HG03565 (cell line): ENCODE measurements at regions not wholly inside any gene's neighbourhood (a gene's known extent, or its start where the extent isn't known, plus 50 kb on each side); places are given as distances from the start of the nearest gene placed in this dataset.
"Not testable (repeated sequence)": the region's sequence is repeated elsewhere in the genome, so short reads cannot be mapped to it uniquely, and the experiment has no call there.

Experiments
- ATAC-seq: cut with Tn5 transposase; IDR thresholded peaks from one replicate; pipeline ENCODE4 v1.9.1; 2021; ENCODE audit warnings: mild to moderate bottlenecking, moderate library complexity; ENCODE audit not compliant: unreplicated experiment

DNA sequence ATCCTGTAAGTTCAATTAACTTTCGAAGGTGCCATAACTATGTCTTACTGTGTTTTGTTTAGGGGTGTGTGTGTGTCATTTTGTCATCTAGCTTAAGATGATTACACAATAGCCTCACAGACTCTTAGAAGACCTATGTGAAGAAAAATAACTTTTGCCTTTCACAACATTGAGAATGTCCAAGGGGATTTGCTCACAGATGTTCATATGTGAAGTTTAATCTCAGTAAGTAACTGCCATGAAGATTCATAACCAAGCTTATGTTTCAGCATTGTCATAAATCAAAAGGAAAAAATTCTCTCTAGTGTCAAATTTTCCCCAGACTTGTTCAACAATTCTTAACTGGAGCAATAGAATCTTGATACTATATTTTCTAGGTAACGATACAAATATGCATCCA lies 226.1 kb upstream of the PRKD1 start:
- no peak for ATAC-seq

DNA sequence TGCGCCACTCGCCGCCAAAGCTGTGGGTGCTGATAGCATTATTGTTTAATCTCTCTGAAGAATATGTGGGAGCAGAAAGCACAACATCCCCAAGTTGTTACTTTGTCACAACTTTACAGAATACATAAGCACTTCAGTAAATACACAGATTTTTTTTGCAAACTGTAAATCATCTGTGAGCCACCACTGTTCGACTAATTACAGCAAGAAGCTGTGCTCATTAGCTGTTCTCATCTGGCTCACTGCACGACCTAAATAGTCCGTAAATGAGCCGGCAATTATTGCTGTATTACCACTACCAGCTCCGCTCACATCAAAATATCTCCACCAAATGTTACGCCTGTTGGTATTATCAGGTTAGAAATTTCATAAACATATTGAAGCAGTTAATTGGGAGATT lies 228.9 kb upstream of the PRKD1 start:
- ATAC-seq: no peak

DNA sequence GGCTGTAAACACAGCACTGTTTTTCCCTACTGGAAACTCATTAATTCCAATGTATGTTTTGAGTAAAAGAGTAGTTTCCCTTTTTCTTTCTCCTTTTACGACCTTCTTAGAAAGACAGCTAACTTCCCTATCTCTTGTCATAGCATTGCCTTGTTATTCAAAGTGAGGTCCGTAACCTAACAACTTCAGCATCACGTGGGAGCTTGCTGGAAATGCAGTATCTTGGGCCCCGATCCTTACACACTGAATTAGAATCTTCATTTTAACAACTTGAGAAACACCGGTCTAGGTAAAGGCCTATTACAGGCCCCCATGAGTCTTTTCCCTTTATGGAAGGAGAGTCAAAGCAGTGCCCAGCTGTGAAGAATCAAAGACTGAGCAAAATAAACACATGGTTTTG lies 230.7 kb upstream of the PRKD1 start:
- ATAC-seq: no peak

DNA sequence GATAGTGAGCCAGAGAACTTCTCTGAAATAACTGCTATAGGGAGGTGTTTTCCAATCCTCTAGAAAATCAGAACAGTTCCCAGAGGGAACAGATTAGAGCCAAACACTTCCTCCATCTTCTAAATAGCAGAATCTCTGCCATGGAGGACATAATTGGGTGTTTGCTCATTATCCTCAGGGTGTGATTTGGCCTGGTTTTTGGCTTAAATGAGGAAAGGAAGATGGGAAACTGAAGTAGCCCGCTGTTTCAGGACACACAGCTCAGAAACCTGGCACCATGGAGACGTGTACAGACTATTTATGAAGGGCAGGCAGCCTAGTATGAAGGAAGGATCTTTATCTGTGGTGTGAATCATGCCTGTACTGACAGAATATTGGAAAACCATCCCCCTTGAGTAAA lies 231.7 kb upstream of the PRKD1 start:
- no peak for ATAC-seq

DNA sequence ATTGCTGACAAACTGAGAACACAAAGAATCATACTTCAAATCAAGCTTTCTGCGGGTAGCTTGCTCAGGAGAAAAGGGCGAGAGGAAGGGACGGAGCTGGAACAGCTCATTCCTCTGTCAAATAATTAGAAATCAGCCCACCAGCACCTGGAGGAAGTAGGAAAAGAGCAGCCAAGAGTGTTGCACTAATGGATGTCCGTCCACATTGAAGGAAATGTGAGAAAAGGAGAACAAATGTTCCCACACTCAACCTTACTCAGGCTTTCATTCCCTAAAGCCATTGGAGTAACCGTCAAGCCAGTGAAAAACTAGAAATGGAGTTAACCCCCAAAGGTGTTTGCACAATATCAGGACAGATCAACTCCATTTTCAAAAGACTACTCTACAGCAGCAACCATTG lies 233.0 kb upstream of the PRKD1 start:
- no peak for ATAC-seq

DNA sequence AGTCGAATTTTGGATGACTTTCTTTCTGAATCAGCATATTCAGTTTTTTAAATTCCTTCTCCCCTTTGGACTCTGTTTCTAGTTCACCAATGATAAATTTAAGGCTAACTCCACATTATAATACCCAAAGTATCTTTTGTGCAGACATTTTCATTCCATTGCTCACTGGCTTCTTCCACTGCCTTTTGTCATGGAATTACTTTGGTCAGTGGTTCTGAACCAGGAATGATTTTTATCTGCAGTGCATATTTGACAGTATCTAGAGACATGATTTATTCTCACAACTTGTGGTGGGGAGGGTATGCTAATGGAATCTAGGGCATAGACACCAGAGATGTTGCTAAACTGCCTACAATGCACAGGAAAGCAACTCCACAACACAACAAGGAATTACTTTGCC lies 234.4 kb upstream of the PRKD1 start:
- ATAC-seq: no peak

DNA sequence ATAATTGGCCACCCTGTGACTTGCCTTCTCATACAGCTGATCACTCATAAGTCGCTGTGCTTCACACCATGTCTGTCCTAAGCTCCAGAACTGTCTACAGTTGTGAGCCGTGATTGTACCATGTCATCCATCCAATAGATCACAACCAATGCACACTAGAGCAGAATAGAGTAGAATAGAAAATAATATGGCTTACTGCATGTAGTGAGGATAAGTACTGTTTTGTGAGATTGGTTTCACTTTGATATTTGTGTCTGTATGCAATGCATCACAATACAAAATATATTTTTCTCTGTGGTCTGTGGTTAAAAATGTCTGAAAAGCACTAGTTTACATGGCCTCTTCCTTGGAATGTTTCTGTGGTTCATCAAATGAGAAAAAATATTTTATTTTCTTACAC lies 237.6 kb upstream of the PRKD1 start:
- ATAC-seq: no peak

DNA sequence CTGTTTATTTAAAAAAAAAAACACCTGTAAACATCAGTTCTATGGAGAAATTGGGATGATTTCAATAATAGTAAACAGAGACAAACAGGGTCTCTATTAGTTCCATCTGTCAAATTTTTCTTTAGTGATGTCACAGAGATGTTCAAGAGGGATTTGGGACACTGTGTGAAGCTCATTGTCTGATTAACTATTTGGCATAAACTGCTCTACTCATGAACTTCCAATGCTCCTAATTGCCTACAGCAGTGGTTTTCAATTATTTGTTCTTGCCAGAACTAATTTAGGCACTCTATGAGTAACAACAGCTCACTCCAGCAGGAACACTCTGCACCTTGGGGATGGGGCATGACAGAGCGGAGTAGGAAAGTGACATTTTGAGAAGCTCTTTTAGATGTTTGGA lies 250.1 kb upstream of the PRKD1 start:
- ATAC-seq: no peak

DNA sequence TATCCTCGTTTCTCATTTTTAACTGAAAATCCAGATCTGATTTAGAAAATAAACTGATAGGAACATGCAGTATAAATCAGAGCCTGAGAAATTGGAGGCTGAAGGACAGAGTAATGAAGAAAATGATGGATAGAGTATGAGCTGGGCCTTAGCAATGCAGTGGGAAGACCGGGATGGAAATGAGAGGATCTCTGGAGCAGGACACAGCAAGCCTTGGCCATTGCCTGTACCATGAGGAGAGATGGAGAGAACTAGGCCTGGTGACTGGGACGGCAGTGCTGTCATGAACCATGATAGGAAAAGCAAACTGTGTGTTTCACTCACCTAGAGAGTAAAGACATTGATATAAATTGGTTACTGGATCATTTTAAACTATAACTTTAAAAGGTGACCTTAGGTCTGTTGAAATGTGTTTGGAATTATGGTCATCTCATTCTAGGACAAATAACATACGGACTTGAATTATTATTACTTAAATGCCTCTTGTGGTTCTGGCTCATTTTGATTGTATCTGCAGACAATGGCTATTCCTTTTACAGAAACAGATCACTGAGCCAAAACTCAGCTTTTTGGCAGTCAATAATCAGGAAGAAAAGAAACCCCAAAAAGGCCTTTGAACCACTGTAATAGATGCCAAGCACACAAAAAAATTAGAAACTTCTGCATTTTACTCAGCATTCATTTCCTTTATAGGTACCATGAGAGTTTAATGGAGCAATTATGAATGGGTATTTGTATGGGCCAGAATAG lies 251.9 kb upstream of the PRKD1 start:
- no peak for ATAC-seq

DNA sequence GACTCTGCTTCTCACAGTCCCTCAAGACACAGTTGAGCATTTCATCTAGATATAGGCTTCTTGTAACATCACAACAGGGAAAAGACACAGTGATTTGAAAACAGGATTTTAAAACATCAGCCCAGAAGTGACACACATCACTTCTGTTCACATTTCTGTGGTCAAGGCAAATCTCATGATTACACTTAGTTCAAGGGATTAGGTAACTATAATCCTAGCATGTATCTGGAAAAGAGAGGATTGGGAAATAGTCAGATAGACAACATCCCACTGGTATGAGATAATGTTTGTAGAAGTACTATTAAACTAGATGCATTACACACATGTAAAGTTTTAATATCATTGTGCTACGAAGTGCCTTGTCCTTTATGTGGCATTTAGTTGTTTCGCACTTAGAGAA lies 252.6 kb upstream of the PRKD1 start:
- no peak for ATAC-seq

DNA sequence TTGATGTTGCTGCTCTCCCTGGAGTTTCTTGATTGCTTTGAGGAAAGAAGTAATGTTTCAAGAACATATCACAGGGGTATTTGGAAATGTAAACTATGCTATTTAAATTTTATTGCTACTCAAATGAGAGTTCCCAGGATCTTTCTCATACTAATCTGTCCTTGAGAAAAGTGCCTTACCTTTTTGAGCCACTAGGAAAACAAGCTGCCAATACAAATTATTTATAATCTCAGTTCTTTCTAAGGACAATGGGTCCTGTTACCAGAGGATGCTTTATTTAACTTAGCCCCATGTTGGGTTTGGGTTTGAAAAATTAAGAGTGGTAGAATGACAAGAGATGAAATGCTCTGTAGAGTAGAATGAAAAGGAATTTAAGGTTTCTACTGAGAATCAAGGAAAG lies 258.2 kb upstream of the PRKD1 start:
- ATAC-seq: no peak

DNA sequence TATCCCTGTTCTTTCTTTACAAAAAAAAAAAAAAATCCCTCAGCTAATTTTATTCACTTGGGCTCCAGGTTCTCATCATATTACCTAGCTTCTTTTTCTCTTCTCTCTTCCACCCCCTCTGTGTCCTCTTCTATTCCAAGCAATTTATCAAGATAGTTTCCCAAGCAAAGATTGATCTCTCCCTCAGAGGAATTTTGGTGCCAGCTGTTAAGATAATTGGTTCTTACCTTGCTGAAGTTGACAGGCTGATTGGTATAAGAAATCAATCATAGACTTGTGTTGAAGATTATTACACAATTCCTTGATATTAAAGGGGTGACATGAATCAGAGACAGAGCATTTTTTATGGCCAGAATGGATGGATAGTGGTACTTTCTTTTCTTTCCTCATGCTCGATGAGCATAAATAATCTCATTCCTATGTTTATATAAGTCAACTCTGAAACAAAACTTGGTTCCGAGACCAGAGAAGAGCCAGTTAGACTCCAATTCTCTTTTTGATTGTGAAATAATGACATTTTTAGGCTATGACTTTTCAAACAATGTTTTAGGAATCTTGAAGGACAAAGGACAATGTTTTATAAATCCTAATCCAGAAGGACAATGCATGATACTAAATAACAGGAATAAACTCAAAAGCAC lies 264.1 kb upstream of the PRKD1 start:
- ATAC-seq: no peak

DNA sequence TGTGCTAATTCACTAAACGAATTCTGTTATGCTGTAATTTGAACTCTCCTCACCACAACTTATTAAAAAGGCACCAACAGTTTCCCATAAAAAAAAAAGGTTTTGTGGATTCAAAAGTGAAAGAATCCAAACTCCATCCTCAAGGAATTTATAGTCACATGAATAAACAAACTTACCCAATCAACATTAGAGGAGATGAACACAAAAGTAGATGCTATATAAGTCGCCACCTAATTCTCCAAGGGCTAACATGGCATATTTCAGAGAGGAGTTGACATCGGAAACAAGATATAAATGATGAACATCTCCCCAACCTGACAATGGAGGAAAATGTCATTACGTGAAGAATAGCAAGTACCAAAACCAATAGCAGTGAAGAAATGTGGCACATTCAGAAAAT lies 265.5 kb upstream of the PRKD1 start:
- ATAC-seq: no peak

DNA sequence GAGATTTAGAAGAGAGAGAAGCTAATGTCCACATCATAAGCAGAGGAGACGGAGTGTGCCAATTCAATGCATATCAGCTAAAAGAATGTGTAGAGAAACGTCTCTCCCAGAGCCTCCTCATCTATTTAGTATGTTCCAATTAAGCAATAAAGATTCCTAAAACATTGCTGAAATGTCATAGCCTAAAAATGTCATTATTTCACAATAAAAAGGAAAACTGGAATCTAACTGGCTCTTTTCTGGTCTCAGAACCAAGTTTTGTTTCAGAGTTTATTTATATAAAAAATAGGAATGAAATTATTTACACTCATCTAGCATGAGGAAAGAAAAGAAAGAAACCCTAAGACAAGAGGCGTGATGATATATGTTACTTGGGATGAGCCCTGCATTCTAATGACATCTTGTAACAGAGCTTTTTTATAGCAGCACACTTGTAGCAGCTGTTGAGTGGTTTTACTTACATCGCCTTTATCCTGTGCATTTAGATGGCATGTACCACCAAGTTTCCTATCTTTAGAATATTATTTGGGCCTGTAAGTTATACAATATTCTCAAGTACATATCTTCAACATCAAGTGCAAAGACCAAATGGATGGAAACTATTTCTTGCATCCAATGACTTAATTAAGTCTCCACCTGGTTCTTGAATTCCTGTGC lies 266.3 kb upstream of the PRKD1 start:
- no peak for ATAC-seq

DNA sequence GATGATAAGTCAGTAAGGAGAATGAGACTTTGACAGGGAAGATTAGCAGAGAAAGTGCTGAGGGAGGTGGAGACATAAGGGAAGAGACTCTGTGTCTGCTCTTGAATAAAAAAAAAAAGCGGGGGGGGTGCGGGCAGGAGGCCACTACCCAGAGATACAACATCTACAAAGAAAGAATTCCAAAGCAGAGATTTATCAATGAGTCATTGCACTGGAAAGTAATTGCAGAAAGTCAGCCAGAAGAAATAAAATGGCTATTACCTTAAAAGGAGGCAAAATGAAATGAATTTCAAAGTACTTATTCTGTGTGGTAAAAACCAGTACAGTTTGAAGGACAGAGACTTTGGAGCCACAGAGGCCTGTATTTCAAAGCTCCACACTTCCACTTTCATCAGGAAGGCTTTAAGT lies 267.1 kb upstream of the PRKD1 start:
- ATAC-seq: no peak

DNA sequence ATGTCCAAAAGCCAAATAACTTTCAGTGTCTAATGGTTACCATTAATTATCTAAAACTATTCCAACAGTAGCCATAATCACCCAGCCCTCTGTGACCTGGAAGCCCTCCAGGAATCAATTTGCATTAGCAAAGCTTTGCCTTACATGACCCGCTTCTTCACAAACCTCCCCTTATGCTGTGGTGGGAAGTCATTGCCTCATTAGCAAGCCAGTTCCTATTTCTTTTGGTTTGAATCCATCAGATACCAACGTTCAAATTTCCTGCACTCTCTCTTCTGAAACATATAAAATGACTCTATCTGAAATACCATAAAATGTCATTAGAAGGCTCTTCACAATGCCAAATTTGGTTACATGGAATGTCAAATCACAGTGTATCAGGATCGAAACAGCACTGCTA lies 268.3 kb upstream of the PRKD1 start:
- ATAC-seq: no peak

DNA sequence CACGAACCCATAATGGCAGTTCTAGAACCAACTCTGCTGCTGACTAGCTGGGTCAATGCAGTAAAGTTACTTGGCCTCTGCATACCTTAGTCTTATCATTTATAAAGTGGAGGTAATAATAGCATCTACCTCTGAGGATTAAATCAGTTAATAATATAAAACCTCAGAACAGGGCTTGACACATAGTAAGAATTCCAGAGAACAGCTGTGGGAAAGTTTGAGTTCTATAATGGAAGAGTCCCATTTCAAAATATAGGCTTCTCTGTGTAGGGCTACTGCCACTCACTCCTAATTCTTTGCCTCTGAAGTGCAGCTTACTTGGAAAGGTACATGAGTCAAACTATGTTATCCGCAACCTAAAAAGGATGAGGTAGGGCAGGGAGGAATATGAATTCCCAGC lies 269.2 kb upstream of the PRKD1 start:
- ATAC-seq: no peak

DNA sequence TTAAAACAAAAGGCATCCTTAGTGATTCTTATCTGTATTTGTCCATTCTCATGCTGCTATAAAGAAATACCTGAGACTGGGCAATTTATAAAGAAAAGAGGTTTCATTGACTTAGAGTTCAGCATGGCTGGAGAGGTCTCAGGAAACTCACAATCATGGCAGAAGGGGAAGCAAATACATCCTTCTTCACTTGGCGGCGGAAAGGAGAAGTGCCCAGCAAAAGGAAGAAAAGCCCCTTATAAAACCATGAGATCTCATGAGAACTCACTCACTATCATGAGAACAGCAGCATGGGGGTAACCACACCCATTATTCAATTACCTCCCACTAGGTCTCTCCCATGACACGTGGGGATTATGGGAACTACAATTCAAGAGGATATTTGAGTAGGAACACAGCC lies 271.1 kb upstream of the PRKD1 start:
- not testable (repeated sequence) for ATAC-seq

DNA sequence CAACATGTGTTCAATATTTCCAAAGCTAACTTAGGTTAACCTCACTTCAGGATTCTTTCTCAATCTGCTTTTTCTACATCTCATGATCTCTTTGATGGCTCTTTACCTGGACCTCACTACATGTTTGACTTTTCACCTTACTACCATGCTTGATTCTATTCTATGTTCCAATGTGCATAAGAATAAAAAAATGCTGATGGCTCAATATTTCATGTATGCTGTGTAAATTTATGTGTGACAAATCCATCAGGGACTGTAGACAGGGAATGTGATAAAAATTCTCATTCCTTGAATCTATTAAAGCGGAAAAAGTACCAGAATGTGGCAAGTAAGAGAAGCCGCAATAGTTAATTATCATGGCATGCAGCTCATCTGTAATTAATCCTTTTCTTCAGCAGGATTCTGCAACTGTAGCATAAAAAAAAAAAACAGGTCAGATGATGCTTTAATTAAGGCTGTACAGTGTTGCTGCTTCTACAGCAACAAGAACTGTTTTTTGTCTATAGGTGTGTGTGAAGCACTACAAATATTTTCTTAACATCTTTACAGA lies 276.9 kb upstream of the PRKD1 start:
- ATAC-seq: no peak

DNA sequence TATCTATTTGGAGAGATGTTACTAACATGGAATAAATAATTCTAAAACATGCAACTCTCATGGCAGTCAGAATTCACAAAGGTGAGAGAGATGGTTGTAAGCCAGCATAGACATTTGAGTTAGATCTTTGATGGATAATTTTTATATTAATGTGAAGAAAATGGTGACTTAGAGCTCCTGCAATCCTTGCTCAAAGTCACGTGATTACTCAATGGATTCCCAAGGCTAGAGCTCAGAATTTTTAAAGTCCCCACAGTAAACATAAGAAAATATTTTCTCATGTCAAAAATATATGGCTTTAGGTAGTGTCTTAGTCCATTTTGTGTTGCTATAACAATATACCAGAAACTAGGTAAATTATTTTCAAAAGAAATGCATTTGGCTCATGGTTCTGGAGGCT lies 281.5 kb upstream of the PRKD1 start:
- ATAC-seq: no peak

DNA sequence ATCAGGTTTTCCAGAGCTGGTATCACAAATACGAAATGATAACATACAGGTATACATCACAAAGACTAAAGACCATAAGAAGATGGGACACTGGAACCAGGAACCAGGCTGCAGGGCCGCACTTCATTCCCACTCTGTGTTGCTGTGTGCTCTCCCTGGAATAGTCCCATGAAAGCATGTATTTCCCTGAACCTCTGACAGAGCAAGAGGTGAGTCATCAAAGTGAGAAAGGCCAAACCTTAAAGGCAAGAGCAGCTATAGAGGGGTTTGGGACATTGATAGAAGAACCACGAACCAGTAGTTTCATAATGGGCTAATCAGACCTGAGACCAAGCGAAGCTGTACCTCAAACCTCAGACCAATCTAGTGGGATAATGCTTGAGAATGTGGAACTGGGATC lies 283.0 kb upstream of the PRKD1 start:
- no peak for ATAC-seq

DNA sequence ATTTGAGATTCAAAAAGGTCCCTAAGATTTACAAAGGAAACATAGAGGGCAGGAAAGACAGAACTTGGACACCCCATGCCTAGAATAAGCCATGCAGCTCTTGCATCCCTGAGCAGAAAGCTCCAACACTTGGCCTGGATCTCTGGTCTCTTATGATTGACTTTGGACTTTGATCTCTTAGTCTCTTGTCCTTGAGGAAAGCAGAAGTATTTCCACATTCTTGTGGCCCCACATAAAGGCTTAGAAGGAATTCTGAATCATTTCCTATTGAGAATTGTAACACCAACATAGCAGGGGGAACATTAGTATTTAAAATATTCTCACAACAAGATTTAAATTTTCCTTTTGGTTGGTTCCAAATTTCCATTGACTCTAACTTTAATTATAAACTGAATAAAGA lies 283.7 kb upstream of the PRKD1 start:
- ATAC-seq: no peak
